Hepatocyte (in vitro differentiated cells): ENCODE measurements at regions not wholly inside any gene's neighbourhood (a gene's known extent, or its start where the extent isn't known, plus 50 kb on each side); places are given as distances from the start of the nearest gene placed in this dataset.

ENCODE experiments used
- DNase-seq: peaks from one replicate; pipeline ENCODE4 v3.0.0-alpha.2; 2016; ENCODE audit warnings: low spot score
- H2AFZ ChIP-seq: fragments of 200-600 bp; sonication (generic); 2 replicates; pipeline ENCODE4 v1.6.0; 2016; ENCODE audit warnings: antibody characterized with exemption, mild to moderate bottlenecking
- H3K27ac ChIP-seq: fragments of 200-600 bp; sonication (generic); 2 replicates; pipeline ENCODE4 v1.5.1; 2016; ENCODE audit warnings: mild to moderate bottlenecking
- H3K27me3 ChIP-seq: fragments of 200-600 bp; sonication (generic); 2 replicates; pipeline ENCODE4 v1.6.1; 2016
- H3K36me3 ChIP-seq: fragments of 200-600 bp; sonication (generic); replicated peaks from 2 replicates; pipeline ENCODE4 v1.5.1; 2016; ENCODE audit warnings: low read depth; ENCODE audit not compliant: insufficient read depth
- H3K4me1 ChIP-seq: fragments of 200-600 bp; sonication (generic); 2 replicates; pipeline ENCODE4 v1.5.1; 2016; ENCODE audit warnings: mild to moderate bottlenecking, moderate library complexity; ENCODE audit not compliant: insufficient read depth
- H3K4me2 ChIP-seq: fragments of 200-600 bp; sonication (generic); 2 replicates; pipeline ENCODE4 v1.6.0; 2016
- H3K4me3 ChIP-seq: fragments of 200-600 bp; sonication (generic); 2 replicates; pipeline ENCODE4 v1.5.1; 2016; ENCODE audit warnings: mild to moderate bottlenecking
- H3K79me2 ChIP-seq: fragments of 200-600 bp; sonication (generic); 2 replicates; pipeline ENCODE4 v1.6.0; 2017; ENCODE audit warnings: mild to moderate bottlenecking
- H3K9me2 ChIP-seq: fragments of 200-600 bp; sonication (generic); replicated peaks from 2 replicates; pipeline ENCODE4 v1.6.0; 2017; ENCODE audit warnings: mild to moderate bottlenecking; ENCODE audit not compliant: insufficient read depth
- H3K9me3 ChIP-seq: fragments of 200-600 bp; sonication (generic); 2 replicates; pipeline ENCODE4 v1.5.1; 2016; ENCODE audit warnings: low read depth, mild to moderate bottlenecking
- H4K20me1 ChIP-seq: fragments of 200-600 bp; sonication (generic); 2 replicates; pipeline ENCODE4 v1.6.0; 2016; ENCODE audit warnings: mild to moderate bottlenecking; ENCODE audit not compliant: insufficient read depth, poor library complexity, severe bottlenecking
- EZH2 ChIP-seq: fragments of 200-600 bp; sonication (generic); IDR thresholded peaks from 2 replicates; pipeline ENCODE4 v1.6.1; 2016; ENCODE audit warnings: antibody characterized with exemption, mild to moderate bottlenecking, borderline replicate concordance
- EZH2phosphoT487 ChIP-seq: fragments of 200-600 bp; sonication (generic); IDR thresholded peaks from one replicate; pipeline ENCODE4 v1.6.1; 2018; ENCODE audit warnings: antibody characterized with exemption, mild to moderate bottlenecking, low read depth, moderate library complexity; ENCODE audit not compliant: unreplicated experiment, severe bottlenecking
- WGBS: methylation state at CpG from one replicate; pipeline ENCODE4 v1.1.6; 2016; ENCODE audit warnings: low lambda C conversion rate; ENCODE audit errors: missing lambda C conversion rate; 5-methylcytosine and 5-hydroxymethylcytosine counted together
- TF ChIP-seq, protein P1 (sequence below): fragments of 200-600 bp; sonication (generic); IDR thresholded peaks from 2 replicates; pipeline ENCODE4 v1.5.1; 2016; ENCODE audit warnings: antibody characterized with exemption, mild to moderate bottlenecking; ENCODE audit not compliant: poor library complexity

DNA sequence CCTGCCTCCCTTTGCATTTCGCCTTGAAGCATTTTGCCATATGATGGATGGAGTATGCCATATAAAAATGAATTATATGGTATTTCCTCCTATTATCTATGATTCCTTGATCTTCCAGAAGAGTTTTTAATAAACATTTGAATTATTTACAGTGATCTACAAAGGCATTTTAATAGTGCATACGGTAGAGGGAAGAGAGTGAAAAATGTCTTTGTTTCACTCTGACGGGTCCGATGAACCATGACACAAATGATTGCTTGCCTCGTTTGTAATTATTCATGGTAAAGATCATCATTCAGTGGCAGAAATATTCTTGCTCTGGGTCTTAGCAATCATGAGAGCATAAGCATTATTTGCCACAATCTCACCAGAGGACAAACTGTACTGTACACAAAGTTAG, 1010.9 kb downstream of the NTRK3 start:
- H3K79me2 ChIP-seq = no peaks in the 10 kb centered on the region
- H3K27ac ChIP-seq = no peak overlapping the region
- H3K4me3 ChIP-seq = no peak overlapping the region
- no peaks in the 10 kb centered on the region for H3K4me1 ChIP-seq
- no peaks in the 10 kb centered on the region for H3K27me3 ChIP-seq
- WGBS = 77% methylated on average over 5 of the region's 5 CpGs
- no peaks in the 10 kb centered on the region for H3K36me3 ChIP-seq
- no peaks in the 10 kb centered on the region for H4K20me1 ChIP-seq
- no peak overlapping the region for H2AFZ ChIP-seq
- no peaks in the 10 kb centered on the region for H3K9me2 ChIP-seq
- H3K9me3 ChIP-seq = no peaks in the 10 kb centered on the region
- no peak for DNase-seq
- TF ChIP-seq, protein P1, sequence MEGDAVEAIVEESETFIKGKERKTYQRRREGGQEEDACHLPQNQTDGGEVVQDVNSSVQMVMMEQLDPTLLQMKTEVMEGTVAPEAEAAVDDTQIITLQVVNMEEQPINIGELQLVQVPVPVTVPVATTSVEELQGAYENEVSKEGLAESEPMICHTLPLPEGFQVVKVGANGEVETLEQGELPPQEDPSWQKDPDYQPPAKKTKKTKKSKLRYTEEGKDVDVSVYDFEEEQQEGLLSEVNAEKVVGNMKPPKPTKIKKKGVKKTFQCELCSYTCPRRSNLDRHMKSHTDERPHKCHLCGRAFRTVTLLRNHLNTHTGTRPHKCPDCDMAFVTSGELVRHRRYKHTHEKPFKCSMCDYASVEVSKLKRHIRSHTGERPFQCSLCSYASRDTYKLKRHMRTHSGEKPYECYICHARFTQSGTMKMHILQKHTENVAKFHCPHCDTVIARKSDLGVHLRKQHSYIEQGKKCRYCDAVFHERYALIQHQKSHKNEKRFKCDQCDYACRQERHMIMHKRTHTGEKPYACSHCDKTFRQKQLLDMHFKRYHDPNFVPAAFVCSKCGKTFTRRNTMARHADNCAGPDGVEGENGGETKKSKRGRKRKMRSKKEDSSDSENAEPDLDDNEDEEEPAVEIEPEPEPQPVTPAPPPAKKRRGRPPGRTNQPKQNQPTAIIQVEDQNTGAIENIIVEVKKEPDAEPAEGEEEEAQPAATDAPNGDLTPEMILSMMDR = no peak
- TF ChIP-seq EZH2 (no peak), EZH2phosphoT487 (no peak)
- H3K4me2 ChIP-seq = no peak overlapping the region

DNA sequence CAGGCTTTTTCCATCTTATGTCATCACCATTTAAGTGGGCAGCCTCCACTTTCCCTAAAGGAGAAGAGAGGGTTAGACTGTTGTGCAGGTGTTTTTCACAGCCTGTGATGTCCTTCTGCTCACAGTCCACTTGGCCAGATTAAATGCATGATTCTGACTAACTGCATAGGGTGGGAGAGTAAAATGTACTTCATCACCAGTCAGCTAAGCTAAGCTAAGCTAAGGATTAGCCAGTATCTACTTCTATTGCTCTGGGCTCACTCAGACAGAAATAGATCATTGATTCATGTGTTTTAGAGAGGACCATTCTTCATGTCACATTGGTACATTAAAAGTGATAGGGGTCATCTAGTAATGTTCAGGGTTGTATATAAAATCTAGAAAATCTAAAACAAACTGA, 1013.1 kb downstream of the NTRK3 start:
- Histone ChIP-seq H3K27me3 (no peaks in the 10 kb centered on the region), H3K79me2 (no peaks in the 10 kb centered on the region), H4K20me1 (no peaks in the 10 kb centered on the region), H3K36me3 (no peaks in the 10 kb centered on the region), H2AFZ (no peak overlapping the region), H3K9me3 (no peaks in the 10 kb centered on the region), H3K4me1 (no peaks in the 10 kb centered on the region), H3K27ac (no peak overlapping the region), H3K4me2 (no peak overlapping the region), H3K4me3 (no peak overlapping the region), H3K9me2 (no peaks in the 10 kb centered on the region)
- DNase-seq = no peak
- TF ChIP-seq, protein P1 = no peak
- no peak for TF ChIP-seq EZH2
- no peak for TF ChIP-seq EZH2phosphoT487

DNA sequence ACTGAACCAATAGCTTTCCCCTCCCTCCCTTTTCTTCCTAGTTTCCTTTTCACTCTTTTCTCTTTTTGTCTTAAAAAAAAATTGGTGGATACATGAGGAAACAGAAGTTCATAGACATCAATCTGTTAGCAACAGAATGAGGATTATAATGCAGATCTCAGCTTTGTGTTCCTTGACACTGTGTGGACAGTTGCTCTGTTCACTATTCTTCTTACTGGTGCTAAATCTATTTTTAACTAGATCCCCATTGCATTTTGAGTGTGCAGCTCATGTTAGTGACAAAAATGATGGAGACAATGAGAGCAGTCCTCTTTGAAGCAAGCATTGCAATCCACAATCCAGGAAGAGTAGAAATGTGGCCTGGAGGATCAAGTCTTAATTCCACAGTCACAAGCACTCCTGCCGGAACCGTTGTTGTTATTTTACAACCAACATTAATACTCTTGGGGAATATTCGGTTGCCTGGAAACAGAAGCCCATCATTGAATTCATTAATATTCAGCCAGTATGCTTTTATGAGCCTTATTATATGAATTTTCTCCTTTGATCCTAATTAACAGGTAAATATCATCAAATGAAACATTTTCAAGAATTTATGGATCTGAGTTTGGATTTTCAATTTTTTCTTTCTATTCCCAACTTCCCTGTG, 1016.8 kb downstream of the NTRK3 start:
- WGBS = 77% methylated on average over 3 of the region's 3 CpGs
- no peaks in the 10 kb centered on the region for H3K79me2 ChIP-seq
- TF ChIP-seq EZH2phosphoT487 (no peak), EZH2 (no peak)
- TF ChIP-seq, protein P1 = no peak
- no peaks in the 10 kb centered on the region for H3K9me2 ChIP-seq
- no peaks in the 10 kb centered on the region for H4K20me1 ChIP-seq
- no peak overlapping the region for H3K4me2 ChIP-seq
- no peaks in the 10 kb centered on the region for H3K36me3 ChIP-seq
- no peak overlapping the region for H3K27ac ChIP-seq
- H3K4me3 ChIP-seq = no peak overlapping the region
- H2AFZ ChIP-seq = no peak overlapping the region
- no peaks in the 10 kb centered on the region for H3K9me3 ChIP-seq
- no peaks in the 10 kb centered on the region for H3K4me1 ChIP-seq
- no peak for DNase-seq
- no peaks in the 10 kb centered on the region for H3K27me3 ChIP-seq
